ENCODE measurements at regions not wholly inside any gene's neighbourhood (a gene's known extent, or its start where the extent isn't known, plus 50 kb on each side); places are given as distances from the start of the nearest gene placed in this dataset.

- TF ChIP-seq CTCF (IDR thresholded peaks at IDR 0.05; ENCODE audit: low read length, missing control alignments) = no peak
- no peak overlapping the region for H3K4me3 ChIP-seq (replicated peaks; ENCODE audit: low read depth, low read length)
- no peak for DNase-seq (ENCODE audit: low read depth)
Observed at GRCh38 chr11:95589893-95590612, 199.5 kb downstream of the FAM76B start.

- H3K4me3 ChIP-seq (replicated peaks; ENCODE audit: low read depth, low read length) = no peak overlapping the region
- TF ChIP-seq CTCF (IDR thresholded peaks at IDR 0.05; ENCODE audit: low read length, missing control alignments) = no peak
- DNase-seq (ENCODE audit: low read depth) = no peak
Observed at GRCh38 chr11:95588821-95589220, 200.8 kb downstream of the FAM76B start.

DNA sequence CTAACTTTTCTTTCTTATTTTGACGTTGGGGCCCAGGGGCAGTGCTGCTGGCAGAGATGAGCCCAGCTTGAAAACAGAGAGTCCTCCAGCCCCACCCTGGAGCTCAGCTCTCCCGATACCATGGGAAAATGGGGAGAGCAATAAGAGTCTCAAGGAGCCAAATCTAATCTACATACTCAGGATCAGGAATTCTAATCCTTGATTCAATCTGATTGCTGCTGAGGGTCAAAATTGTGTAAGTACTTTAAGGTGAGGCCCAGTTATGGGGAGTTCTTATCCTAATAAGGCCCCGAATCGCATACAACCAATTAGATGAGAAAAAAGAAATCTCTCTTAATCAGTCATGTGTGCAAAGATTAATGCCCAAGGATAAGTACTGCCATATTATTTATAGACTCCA lies 202.9 kb downstream of the FAM76B start:
- H3K4me3 ChIP-seq (replicated peaks; ENCODE audit: low read depth, low read length) = no peak overlapping the region
- TF ChIP-seq CTCF (IDR thresholded peaks at IDR 0.05; ENCODE audit: low read length, missing control alignments) = no peak
- DNase-seq (ENCODE audit: low read depth) = no peak

DNA sequence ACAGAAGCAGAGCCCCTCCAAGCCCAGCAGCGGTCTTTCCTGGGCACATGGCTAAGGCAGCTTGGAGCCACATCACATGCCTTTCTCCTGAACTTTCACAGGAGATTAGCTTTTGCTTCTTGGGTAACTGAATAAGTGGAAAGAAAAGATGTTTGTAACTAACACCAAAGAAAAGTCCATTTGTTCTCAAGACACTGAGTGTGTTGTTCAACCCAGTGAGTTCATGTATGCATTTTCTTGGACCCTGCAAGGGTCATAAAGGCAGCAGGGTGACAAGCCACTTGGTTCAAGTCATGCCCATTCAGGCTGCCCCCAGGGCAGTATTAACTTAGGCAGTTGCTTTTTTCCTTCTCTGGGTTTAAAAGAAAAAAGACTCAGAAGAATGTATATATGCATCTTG lies 203.4 kb downstream of the FAM76B start:
- TF ChIP-seq CTCF (IDR thresholded peaks at IDR 0.05; ENCODE audit: low read length, missing control alignments) = no peak

DNA sequence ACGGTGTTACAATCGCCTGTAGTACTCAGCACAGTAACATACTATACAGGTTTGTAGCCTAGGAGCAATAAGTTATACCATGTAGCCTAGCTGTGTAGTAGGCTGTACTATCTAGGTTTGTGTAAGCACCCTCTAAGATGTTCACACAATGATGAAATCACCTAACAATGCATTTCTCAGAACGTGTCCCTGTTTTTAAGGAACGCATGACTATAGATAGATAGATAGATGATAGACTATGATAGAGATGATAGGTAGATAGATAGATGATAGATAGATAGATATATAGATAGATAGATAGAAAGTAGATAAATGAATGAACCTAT lies 203.9 kb downstream of the FAM76B start:
- no peak for TF ChIP-seq CTCF (IDR thresholded peaks at IDR 0.05; ENCODE audit: low read length, missing control alignments)
- H3K4me3 ChIP-seq (replicated peaks; ENCODE audit: low read depth, low read length) = no peak overlapping the region
- no peak for DNase-seq (ENCODE audit: low read depth)

More for the DNA sequence above, 203.4 kb downstream of the FAM76B start:
- no peak overlapping the region for H3K4me3 ChIP-seq (replicated peaks; ENCODE audit: low read depth, low read length)
- DNase-seq (ENCODE audit: low read depth) = no peak

- no peak overlapping the region for H3K4me3 ChIP-seq (replicated peaks; ENCODE audit: low read depth, low read length)
- DNase-seq (ENCODE audit: low read depth) = peak; percentile 34
- no peak for TF ChIP-seq CTCF (IDR thresholded peaks at IDR 0.05; ENCODE audit: low read length, missing control alignments)
Observed at GRCh38 chr11:95585069-95585751, 204.4 kb downstream of the FAM76B start.

DNA sequence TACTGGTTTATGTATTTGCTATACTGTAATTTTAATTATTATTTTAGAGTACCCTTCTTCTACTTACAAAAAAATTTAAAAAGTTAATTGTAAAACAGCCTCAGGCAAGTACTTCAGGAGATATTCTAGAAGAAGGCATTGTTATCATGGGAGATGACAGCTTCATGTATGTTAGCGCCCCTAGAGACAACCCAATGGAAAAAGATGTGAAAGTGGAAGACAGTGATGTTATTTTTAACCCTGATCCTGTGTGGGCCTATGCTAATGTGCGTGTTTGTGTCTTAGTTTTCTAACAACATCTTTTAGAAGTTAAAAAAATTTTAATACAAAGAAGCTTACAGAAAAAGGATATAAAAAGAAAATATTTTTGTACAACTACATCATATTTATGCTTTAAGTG lies 205.0 kb downstream of the FAM76B start:
- no peak for TF ChIP-seq CTCF (IDR thresholded peaks at IDR 0.05; ENCODE audit: low read length, missing control alignments)
- no peak for DNase-seq (ENCODE audit: low read depth)
- H3K4me3 ChIP-seq (replicated peaks; ENCODE audit: low read depth, low read length) = no peak overlapping the region

Measured in fibroblast of pulmonary artery (primary cell).